Islet of Langerhans (tissue), 1 donor: ENCODE measurements at regions not wholly inside any gene's neighbourhood (a gene's known extent, or its start where the extent isn't known, plus 50 kb on each side); places are given as distances from the start of the nearest gene placed in this dataset.
"Not testable (repeated sequence)": the region's sequence is repeated elsewhere in the genome, so short reads cannot be mapped to it uniquely, and the experiment has no call there.

Experiments used
- FAIRE-seq: peaks from one replicate; lab custom pipeline; 2011; peaks lifted over from hg19 to GRCh38; lab: Jason Lieb, UNC

- FAIRE-seq, result no peak
These were observed 525.2 kb downstream of the GLRX3 start for GRCh38 chr10:130661419-130661818.

- no peak for FAIRE-seq
These were observed 526.6 kb downstream of the GLRX3 start for GRCh38 chr10:130662775-130663174.

GRCh38 chr10:130664526-130664925 lies 528.3 kb downstream of the GLRX3 start:
- FAIRE-seq, result no peak

- no peak for FAIRE-seq
These were observed 530.0 kb downstream of the GLRX3 start for GRCh38 chr10:130666215-130666614.

GRCh38 chr10:130686689-130687300 lies 550.6 kb downstream of the GLRX3 start:
- no peak for FAIRE-seq

GRCh38 chr10:130687566-130687965 lies 551.4 kb downstream of the GLRX3 start:
- no peak for FAIRE-seq

GRCh38 chr10:130689743-130690626 lies 553.8 kb downstream of the GLRX3 start:
- FAIRE-seq, result no peak

- FAIRE-seq, result no peak
These were observed 555.6 kb downstream of the GLRX3 start for GRCh38 chr10:130691776-130692175.

GRCh38 chr10:130696870-130697269 lies 560.7 kb downstream of the GLRX3 start:
- no peak for FAIRE-seq

- FAIRE-seq, result no peak
These were observed 571.3 kb downstream of the GLRX3 start for GRCh38 chr10:130707389-130707979.

- FAIRE-seq, result no peak
These were observed 572.4 kb downstream of the GLRX3 start for GRCh38 chr10:130708465-130709070.

GRCh38 chr10:130709415-130709814 lies 573.2 kb downstream of the GLRX3 start:
- no peak for FAIRE-seq

GRCh38 chr10:130711072-130711471 lies 574.9 kb downstream of the GLRX3 start:
- FAIRE-seq, result no peak

- FAIRE-seq, result no peak
These were observed 576.9 kb downstream of the GLRX3 start for GRCh38 chr10:130713135-130713534.

GRCh38 chr10:130713731-130714130 lies 577.5 kb downstream of the GLRX3 start:
- FAIRE-seq, result no peak

GRCh38 chr10:130714742-130715467 lies 578.7 kb downstream of the GLRX3 start:
- FAIRE-seq, result no peak

- FAIRE-seq, result no peak
These were observed 579.8 kb downstream of the GLRX3 start for GRCh38 chr10:130715686-130716670.

GRCh38 chr10:130717083-130717482 lies 580.9 kb downstream of the GLRX3 start:
- FAIRE-seq, result no peak

GRCh38 chr10:130718744-130719447 lies 582.7 kb downstream of the GLRX3 start:
- not testable (repeated sequence) for FAIRE-seq

- FAIRE-seq, result no peak
These were observed 583.2 kb downstream of the GLRX3 start for GRCh38 chr10:130719448-130719752.

GRCh38 chr10:130720235-130720634 lies 584.0 kb downstream of the GLRX3 start:
- FAIRE-seq, result no peak
